Panc1 (cell line): ENCODE measurements at regions not wholly inside any gene's neighbourhood (a gene's known extent, or its start where the extent isn't known, plus 50 kb on each side); places are given as distances from the start of the nearest gene placed in this dataset.

Experiments
- POLR2AphosphoS5 ChIP-seq: IDR thresholded peaks from 2 replicates; pipeline ENCODE4 v1.6.1; 2012; ENCODE audit warnings: mild to moderate bottlenecking, low read depth, low read length, moderate library complexity
- SIN3A ChIP-seq: IDR thresholded peaks from 2 replicates; pipeline ENCODE4 v1.6.1; 2012; ENCODE audit warnings: low read depth, mild to moderate bottlenecking, low read length, moderate library complexity, borderline replicate concordance; ENCODE audit not compliant: insufficient read depth
- TF ChIP-seq, protein P1 (sequence below): fragments of 450-650 bp; IDR thresholded peaks from 2 replicates; pipeline ENCODE4 v1.5.1; 2017; ENCODE audit warnings: mild to moderate bottlenecking
- TF ChIP-seq, protein P2 (sequence below), 2 experiments: IDR thresholded peaks; 2 replicates each; pipeline ENCODE4 v1.6.1; 2011 to 2012; ENCODE audit warnings: low read depth in 2 of 2, control low read depth in 1 of 2, low read length in 1 of 2, mild to moderate bottlenecking in 1 of 2, moderate library complexity in 1 of 2; ENCODE audit not compliant: insufficient read depth in 1 of 2

DNA sequence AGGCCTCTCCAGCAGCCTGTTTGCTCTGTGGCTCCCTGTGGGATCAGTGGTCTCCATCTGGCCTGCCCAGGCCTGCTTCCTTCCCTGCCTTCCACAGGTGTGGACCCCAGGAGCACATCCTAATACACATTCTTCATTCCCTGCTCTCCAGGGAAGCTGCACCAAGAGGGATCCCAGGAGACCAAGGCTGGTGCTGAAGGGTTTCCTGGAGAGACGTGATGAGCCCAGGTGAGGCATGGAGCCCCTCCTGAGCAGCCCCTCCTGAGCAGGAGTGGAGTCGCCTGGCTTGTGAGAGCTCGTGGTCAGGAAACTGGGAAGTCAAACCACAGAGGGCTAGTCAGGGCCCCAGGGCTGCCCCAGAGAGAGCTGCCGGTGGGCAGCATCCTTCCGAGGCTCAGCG is 561.4 kb downstream of the MATN1 start:
- TF ChIP-seq, protein P1, sequence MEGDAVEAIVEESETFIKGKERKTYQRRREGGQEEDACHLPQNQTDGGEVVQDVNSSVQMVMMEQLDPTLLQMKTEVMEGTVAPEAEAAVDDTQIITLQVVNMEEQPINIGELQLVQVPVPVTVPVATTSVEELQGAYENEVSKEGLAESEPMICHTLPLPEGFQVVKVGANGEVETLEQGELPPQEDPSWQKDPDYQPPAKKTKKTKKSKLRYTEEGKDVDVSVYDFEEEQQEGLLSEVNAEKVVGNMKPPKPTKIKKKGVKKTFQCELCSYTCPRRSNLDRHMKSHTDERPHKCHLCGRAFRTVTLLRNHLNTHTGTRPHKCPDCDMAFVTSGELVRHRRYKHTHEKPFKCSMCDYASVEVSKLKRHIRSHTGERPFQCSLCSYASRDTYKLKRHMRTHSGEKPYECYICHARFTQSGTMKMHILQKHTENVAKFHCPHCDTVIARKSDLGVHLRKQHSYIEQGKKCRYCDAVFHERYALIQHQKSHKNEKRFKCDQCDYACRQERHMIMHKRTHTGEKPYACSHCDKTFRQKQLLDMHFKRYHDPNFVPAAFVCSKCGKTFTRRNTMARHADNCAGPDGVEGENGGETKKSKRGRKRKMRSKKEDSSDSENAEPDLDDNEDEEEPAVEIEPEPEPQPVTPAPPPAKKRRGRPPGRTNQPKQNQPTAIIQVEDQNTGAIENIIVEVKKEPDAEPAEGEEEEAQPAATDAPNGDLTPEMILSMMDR = no peak
- no peak for TF ChIP-seq POLR2AphosphoS5
- TF ChIP-seq, protein P2, sequence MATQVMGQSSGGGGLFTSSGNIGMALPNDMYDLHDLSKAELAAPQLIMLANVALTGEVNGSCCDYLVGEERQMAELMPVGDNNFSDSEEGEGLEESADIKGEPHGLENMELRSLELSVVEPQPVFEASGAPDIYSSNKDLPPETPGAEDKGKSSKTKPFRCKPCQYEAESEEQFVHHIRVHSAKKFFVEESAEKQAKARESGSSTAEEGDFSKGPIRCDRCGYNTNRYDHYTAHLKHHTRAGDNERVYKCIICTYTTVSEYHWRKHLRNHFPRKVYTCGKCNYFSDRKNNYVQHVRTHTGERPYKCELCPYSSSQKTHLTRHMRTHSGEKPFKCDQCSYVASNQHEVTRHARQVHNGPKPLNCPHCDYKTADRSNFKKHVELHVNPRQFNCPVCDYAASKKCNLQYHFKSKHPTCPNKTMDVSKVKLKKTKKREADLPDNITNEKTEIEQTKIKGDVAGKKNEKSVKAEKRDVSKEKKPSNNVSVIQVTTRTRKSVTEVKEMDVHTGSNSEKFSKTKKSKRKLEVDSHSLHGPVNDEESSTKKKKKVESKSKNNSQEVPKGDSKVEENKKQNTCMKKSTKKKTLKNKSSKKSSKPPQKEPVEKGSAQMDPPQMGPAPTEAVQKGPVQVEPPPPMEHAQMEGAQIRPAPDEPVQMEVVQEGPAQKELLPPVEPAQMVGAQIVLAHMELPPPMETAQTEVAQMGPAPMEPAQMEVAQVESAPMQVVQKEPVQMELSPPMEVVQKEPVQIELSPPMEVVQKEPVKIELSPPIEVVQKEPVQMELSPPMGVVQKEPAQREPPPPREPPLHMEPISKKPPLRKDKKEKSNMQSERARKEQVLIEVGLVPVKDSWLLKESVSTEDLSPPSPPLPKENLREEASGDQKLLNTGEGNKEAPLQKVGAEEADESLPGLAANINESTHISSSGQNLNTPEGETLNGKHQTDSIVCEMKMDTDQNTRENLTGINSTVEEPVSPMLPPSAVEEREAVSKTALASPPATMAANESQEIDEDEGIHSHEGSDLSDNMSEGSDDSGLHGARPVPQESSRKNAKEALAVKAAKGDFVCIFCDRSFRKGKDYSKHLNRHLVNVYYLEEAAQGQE (IDR thresholded peaks at IDR 0.05; ENCODE audit: insufficient read depth in 1 of 2, low read depth in 2 of 2, low read length in 1 of 2) = no peak
- TF ChIP-seq SIN3A = no peak
